Bronchial epithelial cell (primary cell): ENCODE measurements at regions not wholly inside any gene's neighbourhood (a gene's known extent, or its start where the extent isn't known, plus 50 kb on each side); places are given as distances from the start of the nearest gene placed in this dataset.

Source experiments
- DNase-seq: peaks from one replicate; pipeline ENCODE4 v3.0.0-alpha.2; 2010; ENCODE audit warnings: low read depth
- FAIRE-seq: peaks from 2 replicates; lab custom pipeline; 2011; peaks lifted over from hg19 to GRCh38; lab: Jason Lieb, UNC
- H3K27me3 ChIP-seq: 2 replicates; pipeline ENCODE4 v1.5.1; 2011; ENCODE audit warnings: low read length; ENCODE audit not compliant: control insufficient read depth, insufficient read depth
- H3K36me3 ChIP-seq: 2 replicates; pipeline ENCODE4 v1.5.1; 2011; ENCODE audit warnings: low read length; ENCODE audit not compliant: control insufficient read depth, insufficient read depth
- H3K4me3 ChIP-seq: 2 replicates; pipeline ENCODE4 v1.5.1; 2011; ENCODE audit warnings: mild to moderate bottlenecking, low read depth, low read length, control low read depth
- CTCF ChIP-seq: IDR thresholded peaks from 2 replicates; pipeline ENCODE4 v1.5.1; 2011; ENCODE audit warnings: mild to moderate bottlenecking, moderate library complexity, low read length, control low read depth, inconsistent platforms; ENCODE audit not compliant: insufficient read depth, severe bottlenecking

- FAIRE-seq (no peak), DNase-seq (no peak)
- TF ChIP-seq CTCF: no peak
- Histone ChIP-seq H3K4me3 (no peak overlapping the region), H3K36me3 (no peaks in the 10 kb centered on the region), H3K27me3 (no peaks in the 10 kb centered on the region)
These were observed 148.7 kb upstream of the NEDD9 start for GRCh38 chr6:11380969-11381744.

GRCh38 chr6:11380549-11380948 is 148.1 kb upstream of the NEDD9 start:
- Histone ChIP-seq H3K27me3 (no peaks in the 10 kb centered on the region), H3K4me3 (no peak overlapping the region), H3K36me3 (no peaks in the 10 kb centered on the region)
- DNase-seq: no peak
- TF ChIP-seq CTCF: no peak
- no peak for FAIRE-seq

- Histone ChIP-seq H3K27me3 (no peaks in the 10 kb centered on the region), H3K4me3 (no peak overlapping the region), H3K36me3 (no peaks in the 10 kb centered on the region)
- no peak for TF ChIP-seq CTCF
- no peak for FAIRE-seq
- no peak for DNase-seq
These were observed 147.3 kb upstream of the NEDD9 start for GRCh38 chr6:11379805-11380204.

GRCh38 chr6:11378639-11379038 is 146.2 kb upstream of the NEDD9 start:
- TF ChIP-seq CTCF: no peak
- DNase-seq (no peak), FAIRE-seq (no peak)
- Histone ChIP-seq H3K4me3 (no peak overlapping the region), H3K27me3 (no peaks in the 10 kb centered on the region), H3K36me3 (no peaks in the 10 kb centered on the region)

- H3K27me3 ChIP-seq: no peaks in the 10 kb centered on the region
- FAIRE-seq: no peak
These were observed 141.9 kb upstream of the NEDD9 start for GRCh38 chr6:11374036-11375010.

More at GRCh38 chr6:11374036-11375010, 141.9 kb upstream of the NEDD9 start:
- no peaks in the 10 kb centered on the region for H3K36me3 ChIP-seq
- no peak overlapping the region for H3K4me3 ChIP-seq
- DNase-seq: no peak
- no peak for TF ChIP-seq CTCF
